HG02884 (cell line): ENCODE measurements at regions not wholly inside any gene's neighbourhood (a gene's known extent, or its start where the extent isn't known, plus 50 kb on each side); places are given as distances from the start of the nearest gene placed in this dataset.

Experiments
- ATAC-seq: cut with Tn5 transposase; IDR thresholded peaks from one replicate; pipeline ENCODE4 v1.9.1; 2021; ENCODE audit warnings: mild to moderate bottlenecking, moderate library complexity; ENCODE audit not compliant: unreplicated experiment

DNA sequence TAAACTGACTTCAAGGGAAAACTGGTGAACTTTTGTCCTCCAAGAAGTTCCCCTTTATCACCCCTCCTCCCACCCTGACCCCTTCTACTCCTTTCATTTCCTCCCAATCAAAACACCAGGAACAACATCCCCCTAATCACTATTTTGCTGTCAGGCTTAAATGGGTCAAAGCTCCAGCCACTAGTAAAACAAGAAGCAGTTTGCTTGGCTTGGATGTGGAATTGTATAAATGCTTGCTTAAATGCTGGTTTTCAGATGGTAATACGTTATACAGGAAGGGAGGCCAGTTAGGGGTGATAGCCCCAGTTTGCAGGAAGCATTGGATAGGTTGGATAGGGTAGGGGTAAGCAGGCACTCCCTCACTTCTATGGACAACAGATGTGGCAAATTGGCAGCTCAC lies 473.6 kb downstream of the AGTPBP1 start:
- ATAC-seq = no peak

DNA sequence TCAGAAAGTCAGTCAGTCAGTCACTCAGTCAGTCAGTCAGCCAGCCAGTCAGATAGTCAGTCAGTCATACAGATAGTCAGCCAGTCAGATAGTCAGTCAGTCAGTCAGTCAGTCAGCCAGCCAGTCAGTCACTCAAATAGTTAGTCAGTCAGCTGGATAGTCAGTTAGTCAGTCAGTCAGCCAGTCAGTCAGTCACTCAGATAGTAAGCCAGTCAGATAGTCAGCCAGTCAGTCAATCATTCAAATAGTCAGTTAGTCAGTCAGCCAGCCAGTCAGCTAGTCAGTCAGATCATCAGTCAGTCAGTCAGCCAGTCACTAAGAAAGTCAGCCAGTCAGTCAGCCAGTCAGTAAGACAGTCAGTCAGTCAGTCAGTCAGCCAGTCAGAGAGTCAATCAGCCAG lies 477.1 kb downstream of the AGTPBP1 start:
- ATAC-seq = no peak

DNA sequence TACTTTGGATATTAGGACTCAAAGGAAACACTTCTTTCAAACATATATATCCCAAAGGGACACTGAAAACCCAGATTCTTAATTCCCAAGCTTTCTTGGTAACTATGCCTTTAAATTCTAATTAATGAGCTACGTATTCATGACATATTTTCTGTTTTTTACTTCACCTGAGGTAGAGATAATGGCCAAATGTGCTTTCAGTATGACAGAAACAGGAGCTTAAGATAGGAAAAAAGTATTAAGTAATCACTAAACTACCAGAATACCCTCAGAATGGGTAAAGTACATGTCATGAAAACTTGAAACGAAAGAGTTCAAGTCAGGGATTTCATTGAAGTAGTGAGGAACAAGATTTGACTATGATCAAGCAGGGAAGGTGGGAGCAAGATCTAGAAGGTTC lies 478.5 kb downstream of the AGTPBP1 start:
- ATAC-seq = no peak

DNA sequence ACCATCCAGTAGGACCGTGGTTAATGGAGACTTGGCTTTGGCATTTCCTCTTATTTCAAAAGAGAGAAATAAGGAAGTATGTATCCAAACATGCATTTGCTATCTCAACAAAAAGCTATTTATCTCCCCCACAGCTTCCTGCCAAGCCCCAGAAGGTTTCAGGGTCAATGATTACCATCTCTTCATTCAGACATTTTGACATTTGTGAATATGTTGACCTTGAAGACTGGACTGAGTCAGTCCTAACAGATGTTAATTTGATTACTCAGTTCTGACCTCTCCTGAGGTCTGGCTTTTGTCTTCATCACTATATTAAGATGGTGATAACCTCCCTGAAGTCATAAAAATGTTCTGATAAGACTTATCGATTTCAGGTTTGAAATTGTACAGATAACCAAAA lies 479.4 kb downstream of the AGTPBP1 start:
- ATAC-seq = no peak

DNA sequence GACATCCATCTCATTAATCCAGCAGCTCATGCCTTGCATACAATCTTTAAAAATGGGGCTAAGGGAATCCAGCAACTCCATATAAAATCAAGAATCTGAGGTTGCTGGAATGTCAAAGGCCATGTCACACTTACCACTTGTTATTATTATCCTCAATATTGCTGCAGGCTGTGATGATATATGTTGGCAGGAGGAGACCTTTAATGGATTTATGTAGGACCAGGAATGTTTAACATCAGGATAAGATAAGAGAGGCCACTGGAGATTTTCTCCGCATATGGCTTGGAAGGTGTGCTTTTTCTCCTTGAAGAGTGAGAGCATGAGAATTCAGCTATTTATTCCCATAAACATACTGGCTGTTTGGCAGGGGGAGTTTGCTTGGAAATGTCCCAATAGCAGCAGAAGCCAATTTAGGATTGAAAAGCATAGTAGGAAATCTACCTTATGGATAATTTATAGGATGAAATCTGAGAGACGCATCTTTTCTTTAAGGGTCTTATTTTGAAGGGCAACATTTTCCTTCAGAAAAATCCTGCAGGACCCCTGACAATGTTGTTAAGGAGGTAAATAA lies 481.4 kb downstream of the AGTPBP1 start:
- ATAC-seq = no peak

GRCh38 chr9:85258823-85259370 lies 482.9 kb downstream of the AGTPBP1 start:
- no peak for ATAC-seq

- ATAC-seq = no peak
Observed at GRCh38 chr9:85258236-85258635, 483.5 kb downstream of the AGTPBP1 start.

DNA sequence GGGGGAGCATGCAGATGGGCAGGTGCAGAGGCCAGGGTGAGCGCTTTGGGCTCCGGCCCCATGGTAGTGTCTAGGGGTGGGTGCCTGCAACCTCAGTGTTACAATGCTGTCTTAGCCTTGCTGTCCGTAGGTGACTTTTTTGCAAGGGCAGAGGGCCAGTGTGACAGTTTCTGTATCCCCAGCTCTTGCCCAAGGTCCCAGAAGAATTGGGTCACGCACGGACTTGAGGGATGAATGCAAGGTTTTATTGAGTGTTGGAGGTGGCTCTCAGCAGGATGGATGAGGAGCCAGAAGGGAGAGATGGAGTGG lies 492.5 kb downstream of the AGTPBP1 start:
- ATAC-seq = no peak

- ATAC-seq = no peak
Observed at GRCh38 chr9:85248514-85249312, 493.0 kb downstream of the AGTPBP1 start.

GRCh38 chr9:85246541-85246940 lies 495.2 kb downstream of the AGTPBP1 start:
- no peak for ATAC-seq

DNA sequence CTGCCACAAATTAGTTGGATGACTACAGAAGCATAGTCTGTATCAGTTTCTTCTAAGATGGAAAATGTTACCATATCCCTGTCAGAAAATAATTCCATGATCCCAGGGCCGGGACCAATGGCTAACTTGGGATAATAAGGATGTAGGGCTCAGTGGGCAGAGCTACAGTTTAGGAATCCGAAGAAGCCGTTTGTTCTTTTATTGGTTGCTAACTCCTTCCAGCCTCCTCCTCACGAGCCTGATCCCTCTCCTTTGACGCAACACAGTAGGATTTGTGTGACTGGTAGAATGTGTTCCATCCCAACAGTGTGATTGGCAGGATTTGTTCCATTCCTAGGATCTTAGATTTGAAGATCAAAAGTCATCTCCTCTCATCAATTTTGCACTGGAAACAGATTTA lies 496.9 kb downstream of the AGTPBP1 start:
- ATAC-seq = no peak

GRCh38 chr9:85243977-85244376 lies 497.8 kb downstream of the AGTPBP1 start:
- no peak for ATAC-seq

DNA sequence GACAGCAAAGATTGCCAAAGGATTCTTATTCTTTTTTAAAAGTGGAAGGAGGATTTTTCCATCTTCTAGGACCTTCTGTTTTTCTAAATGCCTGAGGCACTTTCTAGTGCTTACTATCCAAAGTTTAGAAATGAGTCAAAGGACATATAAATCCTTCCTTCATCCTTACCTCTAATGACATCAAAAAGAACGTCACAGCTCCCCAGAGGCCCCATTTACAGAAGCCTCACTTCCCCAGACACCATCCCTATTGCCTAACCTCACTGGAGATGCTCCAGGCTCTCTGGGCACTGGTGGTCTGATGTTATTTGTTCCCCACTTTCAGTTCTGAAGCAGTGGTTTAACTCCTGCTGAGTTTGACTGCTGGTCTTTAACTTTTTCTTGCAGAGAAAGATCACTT lies 504.3 kb downstream of the AGTPBP1 start:
- no peak for ATAC-seq

DNA sequence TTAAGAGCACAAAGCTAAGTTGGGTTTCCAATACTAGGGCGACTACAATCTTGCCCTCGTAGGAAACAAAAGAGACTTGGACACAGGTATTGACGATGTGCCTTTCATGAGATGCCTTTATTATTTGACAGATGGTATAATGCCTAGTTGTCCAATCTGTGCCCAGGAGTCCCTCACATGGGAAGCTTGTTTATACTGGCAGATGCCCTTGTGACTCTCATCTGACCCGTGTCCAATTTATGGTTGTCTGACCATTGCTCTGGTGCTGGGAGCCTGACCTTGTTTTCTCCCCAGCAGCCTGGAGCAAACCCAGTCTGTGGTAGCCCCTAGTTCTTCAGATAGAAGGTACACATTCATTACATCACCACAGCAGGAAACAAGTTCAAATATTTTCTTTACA lies 511.7 kb downstream of the AGTPBP1 start:
- no peak for ATAC-seq

- ATAC-seq = no peak
Observed at GRCh38 chr9:85228111-85228855, 513.5 kb downstream of the AGTPBP1 start.

DNA sequence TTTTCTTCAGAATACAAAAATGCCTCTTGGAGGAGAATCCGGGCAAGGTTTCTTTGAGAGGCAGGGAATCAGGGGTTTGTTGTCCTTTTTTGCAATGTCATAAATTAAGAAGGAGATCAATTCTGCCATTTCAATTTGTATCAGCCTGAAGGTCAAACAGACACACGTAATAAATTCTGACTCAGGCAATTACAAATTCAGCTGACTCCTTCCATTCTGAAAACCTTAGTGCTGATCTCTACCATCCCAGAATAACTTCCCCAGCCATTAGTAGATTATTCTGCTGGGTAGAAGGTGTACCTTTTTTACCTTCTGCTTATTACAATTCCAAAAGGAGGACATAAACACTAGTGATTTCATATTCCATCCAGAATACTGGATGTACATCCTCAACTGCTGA lies 516.6 kb downstream of the AGTPBP1 start:
- no peak for ATAC-seq

- no peak for ATAC-seq
Observed at GRCh38 chr9:85224729-85225128, 517.0 kb downstream of the AGTPBP1 start.

DNA sequence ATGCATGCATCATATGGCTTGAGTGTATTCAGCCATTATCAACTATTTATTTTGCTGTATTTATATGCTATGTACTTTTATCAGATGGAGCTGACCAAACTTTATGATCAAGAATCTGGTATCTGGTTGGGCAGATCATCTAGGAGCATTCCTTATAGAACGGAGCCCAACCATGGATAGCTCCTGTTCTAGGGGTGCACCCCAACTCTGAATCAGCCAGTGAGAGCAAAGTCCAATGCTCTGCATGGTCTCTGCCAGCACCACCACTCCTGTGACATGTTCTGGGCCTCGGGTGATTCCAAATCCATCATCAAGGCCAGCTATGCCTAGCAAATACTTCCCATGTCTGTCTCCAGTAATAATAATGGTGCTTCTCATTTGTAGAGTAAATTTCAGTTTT lies 517.5 kb downstream of the AGTPBP1 start:
- ATAC-seq = no peak

DNA sequence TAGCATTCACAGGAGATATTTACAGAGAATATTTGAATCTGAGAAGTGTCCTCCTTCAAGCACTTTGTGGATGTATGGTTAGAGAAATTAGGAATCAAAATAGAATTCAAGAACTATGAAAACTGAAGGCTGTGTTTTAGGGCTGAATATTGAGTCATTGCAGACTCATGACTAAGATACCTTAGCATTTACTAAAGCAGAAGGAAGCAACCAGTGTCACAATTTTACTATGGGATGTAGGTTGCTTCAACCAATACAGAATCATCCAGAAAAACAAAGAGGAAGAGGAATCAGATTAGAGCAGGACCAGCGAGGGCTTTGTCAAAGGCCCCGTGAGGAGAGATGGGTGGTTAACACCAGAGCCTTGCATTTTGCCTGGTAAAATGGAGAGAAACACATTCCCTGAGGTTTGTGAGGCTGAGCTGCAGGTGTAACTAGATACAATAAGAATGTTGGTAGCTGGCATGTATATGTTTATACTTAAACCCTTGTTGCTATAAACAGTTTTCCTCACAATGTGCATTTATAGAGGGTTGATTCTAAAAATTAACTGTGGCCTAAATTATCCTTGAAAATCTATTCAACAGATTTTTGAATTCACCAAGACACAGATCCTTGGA lies 518.1 kb downstream of the AGTPBP1 start:
- no peak for ATAC-seq

DNA sequence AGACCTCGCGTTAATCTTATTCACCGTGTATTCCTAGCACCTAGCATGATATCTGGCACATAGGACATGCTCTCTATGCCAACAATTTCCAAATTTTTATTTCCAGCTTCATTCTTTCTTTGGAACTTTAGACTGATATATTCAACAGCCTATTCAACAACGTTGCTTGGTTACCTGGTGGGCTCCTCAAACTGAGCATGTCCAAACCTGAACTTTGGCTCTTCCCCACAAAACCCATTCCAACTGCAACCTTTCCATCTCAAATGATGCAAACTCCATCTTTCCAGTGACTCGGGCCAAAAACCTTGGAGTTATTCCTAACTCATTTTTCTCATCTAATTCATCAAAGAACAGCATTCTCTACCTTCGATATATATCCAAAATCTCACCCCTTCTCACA lies 525.2 kb downstream of the AGTPBP1 start:
- no peak for ATAC-seq

- no peak for ATAC-seq
Observed at GRCh38 chr9:85215961-85216360, 525.8 kb downstream of the AGTPBP1 start.

GRCh38 chr9:85215416-85215815 lies 526.3 kb downstream of the AGTPBP1 start:
- ATAC-seq = no peak
